Embryonic facial prominence (tissue), 1 donor: ENCODE measurements at regions not wholly inside any gene's neighbourhood (a gene's known extent, or its start where the extent isn't known, plus 50 kb on each side); places are given as distances from the start of the nearest gene placed in this dataset.

Source experiments
- DNase-seq: peaks from one replicate; pipeline ENCODE4 v3.0.0-alpha.2; 2016; ENCODE audit errors: extremely low spot score

DNA sequence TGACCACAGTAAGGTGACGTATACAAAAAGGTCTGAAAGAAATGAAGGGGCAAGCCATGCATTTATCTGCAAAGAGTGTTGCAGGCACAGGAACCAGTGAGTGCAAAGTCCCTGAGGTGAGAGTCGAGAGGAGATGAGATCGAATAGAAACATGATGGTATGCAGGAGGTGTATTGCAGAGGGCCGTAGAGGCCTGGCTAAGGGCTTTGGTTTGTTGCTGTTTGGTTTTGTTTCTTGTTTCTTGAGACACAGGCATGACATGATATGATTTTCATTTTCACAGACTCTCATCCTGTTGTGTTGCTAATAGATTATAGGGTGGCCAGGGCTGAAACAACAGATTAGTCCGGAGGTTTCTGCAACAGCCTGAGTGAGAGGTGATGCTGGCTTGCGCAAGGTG, 80.4 kb downstream of the HSPH1 start:
- no peak for DNase-seq

DNA sequence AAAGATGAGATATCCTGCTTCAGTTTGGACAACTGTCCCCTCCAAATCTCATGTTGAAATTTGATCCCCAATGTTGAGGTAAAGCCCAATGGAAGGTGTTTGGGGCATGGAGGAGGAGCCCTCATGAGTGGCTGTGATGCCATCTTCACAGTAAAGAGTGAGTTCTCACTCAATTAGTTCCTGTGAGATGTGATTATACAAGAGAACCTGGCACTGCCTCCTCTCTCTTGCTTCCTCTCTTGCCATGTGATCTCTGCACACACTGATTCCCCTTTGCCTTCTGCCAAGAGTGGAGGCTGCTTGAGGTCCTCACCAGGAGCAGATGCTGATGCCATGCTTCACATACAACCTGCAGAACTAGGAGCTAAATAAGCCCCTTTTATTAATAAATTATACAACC, 86.9 kb downstream of the HSPH1 start:
- DNase-seq = no peak

DNA sequence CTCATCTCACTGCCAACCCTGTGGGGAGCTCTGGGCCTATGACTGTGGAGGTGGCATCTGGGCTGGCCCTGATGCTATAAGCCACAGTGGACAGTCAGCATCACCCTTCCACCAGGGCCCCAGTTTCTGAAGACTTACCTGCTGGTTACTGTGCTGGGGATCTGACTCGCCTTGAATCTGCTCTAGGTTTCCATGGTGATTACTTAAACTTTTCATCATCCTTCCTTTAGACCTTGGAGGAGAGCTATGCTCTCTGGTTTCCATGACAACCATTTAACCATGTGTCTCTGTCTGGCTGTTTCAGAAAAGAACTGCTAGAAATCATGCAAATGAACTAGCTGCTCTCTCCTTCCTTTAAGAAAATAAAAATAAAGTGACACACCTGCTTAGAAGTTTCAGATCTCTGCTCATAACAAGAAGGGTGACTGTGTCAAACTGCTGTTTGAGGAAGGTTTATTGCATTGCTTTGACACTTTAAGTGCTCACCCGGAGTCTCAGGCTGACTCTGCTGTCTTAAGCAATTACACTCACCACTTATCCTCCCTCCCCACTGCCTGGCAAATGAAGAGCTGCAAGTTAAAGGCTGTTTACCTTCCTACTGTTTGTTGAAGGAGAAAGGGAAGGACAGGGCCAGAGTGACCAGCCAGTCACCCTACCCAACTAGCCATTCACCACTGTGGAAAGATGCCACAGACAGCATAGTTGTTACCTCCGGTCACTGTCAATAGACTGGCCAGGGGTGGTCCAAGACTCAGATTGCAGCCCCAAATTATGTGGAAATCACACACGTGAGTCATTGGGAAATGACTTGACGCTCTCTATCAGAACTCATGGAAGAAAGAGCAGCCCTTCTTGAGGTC, 87.6 kb downstream of the HSPH1 start:
- DNase-seq = no peak

DNA sequence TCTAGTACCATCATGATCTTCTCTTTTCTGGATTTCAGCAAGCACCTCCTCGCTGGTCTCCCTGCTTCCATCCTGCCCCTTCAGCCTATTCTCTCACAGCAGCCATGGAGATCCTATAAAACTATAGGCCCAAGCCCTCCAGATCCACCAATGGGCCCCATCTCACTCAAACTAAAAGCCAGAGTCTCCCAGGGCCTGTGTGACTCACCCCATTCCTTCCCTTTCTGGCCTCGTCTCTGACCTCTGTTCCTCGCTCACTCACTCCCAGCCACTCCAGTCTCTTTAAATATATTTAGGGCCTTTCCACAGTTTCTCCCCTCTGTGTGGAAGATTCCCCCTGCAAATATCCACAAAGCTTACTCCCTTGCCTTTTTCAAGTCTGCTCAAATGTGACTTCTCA, 89.7 kb downstream of the HSPH1 start:
- DNase-seq = no peak

DNA sequence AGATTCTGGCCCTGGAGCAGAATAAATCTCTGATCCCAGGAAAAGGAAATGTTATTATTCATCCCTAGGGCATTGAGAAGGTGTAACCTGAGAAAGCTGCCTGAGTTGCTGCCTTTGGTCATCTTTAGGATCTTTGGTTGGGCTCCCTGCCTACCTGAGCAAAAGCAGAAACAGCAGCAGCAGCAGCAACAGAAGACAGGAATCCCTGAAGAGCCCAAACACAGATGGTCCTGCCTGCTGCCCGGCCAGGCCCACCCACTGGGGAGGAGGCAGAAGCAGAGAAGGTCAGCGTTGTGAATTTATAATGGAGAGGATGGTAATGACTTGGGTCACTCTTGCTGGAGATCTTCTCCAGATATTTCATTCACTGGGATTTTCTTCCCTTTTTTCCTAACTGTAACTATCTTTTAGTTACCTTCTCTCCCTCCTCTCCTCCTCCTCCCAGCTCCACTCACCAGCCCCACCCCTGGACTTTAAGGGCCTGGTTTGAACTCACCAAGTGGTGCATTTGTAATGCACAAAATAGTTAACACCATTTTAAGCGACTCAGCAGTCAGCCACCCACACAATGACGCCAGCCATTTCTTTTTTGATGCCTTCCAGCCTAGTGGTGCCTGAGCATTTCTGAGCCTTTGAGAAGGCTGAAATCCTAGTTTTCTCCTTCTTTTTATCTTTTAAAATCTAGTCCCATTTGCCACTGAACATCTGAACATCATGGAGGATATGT, 91.7 kb downstream of the HSPH1 start:
- no peak for DNase-seq

DNA sequence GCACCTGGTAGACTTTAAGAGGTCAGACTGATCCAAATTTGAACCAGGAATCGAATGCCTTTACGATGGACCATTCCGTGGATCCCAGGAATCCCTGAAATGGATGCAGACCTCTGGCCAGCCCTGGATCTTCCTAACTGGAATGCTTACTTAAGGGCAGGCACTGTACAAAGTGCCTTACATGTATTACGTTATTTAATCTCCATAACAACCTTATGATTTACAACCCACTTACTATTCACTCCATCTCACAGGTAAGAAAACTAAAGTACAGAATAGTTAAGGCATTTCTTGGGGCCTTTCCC, 93.6 kb downstream of the HSPH1 start:
- DNase-seq = no peak

DNA sequence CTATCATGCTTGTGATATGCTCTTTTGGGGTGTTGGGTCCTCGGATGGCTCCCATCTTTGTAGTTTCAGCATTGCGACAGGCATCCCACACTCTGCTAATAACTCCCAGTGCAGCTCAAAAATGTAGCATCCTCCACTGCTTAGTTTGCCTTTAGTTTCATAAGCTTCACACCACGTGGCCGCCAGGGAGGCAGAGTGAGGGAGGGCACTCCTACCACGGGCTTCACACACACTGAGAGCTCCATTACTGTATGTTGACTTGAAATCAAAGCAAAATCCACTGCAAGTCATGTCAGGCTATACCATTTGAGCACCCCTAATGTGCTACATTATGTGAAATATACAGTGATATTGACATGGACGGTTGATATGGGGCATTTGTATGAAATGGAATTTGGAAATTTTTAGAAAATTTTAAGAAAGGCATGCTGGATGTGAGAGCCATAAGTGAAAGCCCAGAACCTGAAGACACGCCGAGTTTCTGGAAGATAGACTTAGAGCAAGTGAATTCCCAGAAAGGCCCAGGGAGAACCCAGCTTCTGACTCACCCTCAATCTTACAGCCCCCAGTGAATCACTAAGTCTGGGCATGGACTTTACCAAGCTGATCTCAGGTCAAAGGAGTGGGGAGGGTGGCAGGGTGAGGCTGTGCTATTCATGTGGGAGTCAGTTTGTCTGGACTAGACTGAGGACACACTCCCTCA, 94.1 kb downstream of the HSPH1 start:
- DNase-seq = no peak

DNA sequence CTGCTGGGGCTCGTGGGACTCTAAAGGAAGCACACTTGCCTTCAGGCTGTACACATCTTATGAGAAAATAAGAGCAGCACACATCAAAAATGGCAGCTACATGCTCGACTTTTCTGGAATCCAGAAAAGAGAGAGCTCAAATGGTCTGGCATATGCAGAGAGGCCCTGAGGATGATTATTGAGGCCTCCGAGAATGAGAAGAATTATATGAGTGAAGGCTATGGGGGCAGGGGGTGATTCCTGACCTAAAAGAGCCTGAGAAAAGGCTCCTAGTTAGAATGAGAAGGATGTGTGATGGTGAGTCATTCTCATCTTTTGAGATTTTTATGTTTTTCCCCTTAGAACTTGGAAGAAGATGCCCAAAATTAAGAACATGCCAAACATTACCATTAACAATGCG, 97.1 kb downstream of the HSPH1 start:
- no peak for DNase-seq

DNA sequence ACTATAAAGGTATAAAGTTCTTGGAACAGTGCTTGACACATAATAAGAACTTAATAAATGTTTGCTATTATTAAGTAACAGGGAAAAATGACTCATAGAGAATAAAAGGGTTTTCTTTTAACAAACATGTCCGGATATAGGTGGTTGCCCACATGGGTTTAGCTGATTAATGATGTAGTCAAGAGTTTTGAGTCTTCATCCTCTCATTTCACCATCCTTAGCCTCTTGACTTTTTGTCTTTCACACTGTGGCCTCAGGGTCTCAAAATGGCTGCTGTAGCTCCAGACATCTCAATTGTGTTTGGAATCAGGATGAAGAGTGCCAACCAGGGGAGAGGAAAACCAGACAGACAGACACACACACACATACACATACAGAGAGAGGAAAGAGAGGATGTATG, 97.9 kb downstream of the HSPH1 start:
- no peak for DNase-seq

DNA sequence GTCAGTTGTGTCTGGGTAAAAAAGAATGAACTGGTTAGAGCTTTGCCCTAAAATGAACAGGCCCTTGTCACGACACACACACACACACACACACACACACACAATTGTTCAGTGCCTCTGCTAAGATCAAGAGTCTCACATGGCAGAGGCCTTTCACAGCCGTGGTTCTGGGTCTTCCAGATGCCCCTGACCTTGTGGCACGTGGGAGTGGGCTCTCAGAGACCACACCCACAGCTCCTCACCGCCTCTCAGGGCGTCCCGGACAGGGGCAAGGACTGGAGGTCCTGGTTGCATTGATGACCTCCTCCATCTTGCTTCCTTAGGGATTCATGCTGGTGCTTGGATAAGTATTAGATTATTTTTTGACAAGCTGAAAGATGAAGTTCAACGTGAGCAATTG, 101.0 kb downstream of the HSPH1 start:
- no peak for DNase-seq

DNA sequence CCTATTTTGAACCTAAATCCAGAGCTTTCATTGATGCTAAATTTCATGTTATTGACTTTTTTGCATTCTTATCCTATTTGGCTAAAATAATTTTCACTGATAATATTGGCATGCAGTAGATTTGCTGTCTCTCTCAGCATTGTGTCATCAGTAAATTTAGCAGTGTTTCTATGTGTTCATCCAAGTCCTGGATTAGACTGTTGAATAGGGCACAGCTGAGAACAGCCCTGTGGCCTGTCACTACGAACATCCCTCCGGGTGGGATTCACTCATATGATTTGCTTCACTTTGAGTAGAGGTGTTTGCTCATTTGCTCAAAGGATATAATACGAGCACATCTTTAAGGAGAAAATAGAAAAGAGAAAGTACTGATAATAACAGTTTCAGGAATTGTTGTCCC, 101.5 kb downstream of the HSPH1 start:
- DNase-seq = no peak

DNA sequence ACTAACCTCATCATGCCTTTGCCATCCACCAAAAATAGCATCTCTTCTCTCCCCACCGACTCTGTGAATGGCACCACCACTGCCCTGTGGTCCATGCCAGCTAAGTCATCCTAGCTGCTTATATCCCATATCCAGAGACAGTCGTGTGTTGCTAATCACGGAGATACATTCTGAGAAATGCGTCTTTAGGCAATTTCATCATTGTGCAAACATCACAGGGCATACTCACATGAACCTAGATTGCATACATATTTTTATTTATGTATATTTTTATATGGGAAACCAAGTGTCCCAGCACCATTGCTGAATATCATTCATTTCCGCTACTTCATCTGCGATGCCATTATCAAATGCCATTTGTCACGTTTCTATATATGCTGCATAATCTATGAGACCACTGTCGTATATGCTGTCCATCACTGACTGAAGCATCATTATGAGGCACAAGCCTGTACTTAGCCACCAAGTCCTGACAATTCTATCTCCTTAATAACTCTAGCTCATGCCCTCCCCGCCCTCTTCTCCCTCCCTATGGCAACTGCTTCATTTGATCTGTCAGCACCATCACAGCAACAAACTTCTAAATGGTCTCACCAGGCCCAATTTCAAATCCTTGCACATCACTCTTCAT, 104.2 kb downstream of the HSPH1 start:
- DNase-seq = no peak

DNA sequence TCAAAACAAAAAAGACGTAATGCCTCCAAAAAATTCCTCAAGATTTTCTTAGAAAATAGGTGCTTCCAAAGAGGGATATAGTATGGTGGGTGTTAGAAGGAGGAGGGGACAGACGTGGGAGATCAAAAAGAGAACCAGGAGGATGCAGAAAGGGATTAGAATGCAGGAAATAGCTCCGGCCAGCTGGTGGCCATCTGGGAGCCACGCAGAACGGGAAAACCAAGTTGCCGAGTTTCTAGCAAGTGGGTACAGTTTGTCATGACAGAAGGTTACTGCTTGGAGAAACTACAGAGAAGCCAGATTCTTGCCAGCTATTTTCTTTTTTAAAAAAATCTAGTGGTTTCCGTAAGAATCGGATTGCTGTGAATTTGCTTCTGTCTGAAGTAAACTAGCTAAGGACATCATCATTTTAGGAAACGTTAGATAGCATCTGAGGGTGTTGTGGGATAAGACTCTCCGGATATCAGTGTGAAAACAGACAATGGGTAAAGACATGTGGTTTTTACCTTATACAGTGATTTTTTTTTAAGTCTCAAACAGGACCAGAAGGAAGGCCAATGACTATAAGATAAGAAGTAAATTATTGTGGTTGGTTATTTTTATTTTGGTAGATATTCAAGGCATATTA, 104.9 kb downstream of the HSPH1 start:
- no peak for DNase-seq

DNA sequence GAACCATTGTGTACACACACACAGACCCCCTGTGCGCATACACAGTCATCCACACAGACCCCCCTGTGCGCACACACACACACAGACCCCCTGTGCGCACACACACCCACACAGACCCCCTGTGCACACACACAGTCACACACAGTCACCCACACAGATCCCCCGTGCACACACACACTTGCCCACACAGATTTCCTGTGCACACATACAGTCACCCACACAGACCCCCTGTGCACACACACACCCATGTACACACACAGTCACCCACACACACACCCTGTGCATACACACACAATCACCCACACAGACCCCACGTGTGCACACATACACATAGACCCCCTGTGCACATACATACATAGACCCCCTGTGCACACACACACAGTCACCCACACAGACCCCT, 106.1 kb downstream of the HSPH1 start:
- DNase-seq = no peak

DNA sequence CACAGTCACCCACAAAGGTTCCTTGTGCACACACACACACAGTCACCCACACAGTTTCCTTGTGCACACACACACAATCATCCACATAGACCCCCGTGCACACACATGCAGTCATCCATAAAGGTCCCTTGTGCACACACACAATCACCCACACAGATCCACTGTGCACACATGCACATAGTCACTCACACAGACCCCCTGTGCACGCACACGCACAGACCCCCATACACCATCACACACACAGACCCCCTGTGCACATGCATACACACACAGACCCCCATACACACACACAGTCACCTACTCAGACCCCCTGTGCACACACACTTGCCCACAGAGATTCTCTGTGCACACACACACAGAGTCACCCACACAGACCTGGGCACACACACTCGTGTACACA, 107.1 kb downstream of the HSPH1 start:
- DNase-seq = no peak

DNA sequence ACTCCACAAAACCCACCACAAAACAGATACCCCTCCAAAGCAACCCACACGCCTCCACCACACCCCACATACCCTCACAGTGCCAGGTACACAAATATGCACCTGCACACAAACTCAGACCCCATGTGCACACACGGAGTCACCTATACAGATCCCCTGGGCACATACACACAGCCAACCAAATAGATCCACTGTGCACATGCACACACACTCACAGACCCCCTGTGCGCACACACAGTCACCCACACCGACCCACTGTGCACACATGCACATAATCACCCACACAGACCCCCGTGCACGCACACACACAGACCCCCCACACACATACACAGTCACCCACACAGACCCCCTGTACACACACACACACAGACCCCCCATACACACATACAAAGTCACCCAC, 107.8 kb downstream of the HSPH1 start:
- DNase-seq = no peak

DNA sequence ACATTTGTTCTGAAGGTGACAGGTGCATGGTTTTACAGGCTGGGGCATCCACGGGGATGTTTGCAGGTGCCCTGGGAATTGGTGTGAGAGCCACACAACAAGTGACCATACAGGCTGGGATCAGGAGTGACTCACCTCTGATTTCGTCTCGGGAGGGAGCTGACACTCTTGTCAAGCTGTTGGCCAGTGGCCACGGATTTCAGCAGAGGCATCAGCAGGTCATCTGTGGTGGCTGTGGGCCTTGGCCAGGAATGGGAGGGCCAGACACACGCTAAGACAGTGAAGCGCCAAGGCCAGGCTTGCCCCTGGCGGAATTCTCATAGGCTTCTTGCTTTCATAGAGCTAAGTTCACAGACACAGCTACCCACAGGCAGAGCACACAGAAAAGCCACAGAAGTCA, 108.6 kb downstream of the HSPH1 start:
- DNase-seq = no peak

DNA sequence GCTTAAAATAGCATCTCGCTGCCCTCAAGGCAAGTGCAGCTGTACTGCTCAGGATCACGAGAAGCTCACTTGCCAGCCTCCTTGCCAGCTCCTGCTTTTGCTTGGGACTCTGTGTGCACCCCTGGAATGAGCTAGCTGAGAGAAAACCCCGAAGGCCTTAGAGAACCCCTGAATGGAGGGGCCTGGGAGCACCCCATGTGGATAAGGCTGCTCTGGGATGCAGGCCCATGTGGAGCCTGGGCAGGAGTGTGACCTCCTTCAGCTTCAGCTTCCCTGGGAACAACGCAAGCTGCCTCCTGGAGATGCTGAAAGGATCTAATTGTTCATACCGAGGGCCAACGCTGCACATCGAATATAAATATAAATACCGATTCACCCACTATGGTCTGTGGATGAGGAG, 109.2 kb downstream of the HSPH1 start:
- no peak for DNase-seq

DNA sequence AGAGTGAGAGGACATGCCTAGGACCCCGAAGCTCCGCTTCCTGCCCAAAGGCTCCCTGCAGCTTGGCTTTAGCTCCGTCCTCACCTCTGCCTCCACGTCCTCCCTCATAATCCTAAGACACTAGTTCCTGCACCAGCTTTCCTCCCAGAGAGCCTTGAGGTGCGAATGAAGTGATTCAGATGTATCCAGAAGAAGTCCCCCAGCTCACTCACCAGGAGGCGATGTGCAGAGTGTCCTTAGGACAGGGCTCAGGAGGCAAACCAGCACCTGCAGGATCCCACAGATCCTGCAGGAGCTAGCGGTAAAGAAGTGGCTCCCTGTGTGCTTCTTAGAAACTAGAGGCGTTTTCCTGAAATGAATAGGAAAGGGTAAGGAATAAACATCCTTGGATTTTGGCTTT, 109.7 kb downstream of the HSPH1 start:
- DNase-seq = no peak

DNA sequence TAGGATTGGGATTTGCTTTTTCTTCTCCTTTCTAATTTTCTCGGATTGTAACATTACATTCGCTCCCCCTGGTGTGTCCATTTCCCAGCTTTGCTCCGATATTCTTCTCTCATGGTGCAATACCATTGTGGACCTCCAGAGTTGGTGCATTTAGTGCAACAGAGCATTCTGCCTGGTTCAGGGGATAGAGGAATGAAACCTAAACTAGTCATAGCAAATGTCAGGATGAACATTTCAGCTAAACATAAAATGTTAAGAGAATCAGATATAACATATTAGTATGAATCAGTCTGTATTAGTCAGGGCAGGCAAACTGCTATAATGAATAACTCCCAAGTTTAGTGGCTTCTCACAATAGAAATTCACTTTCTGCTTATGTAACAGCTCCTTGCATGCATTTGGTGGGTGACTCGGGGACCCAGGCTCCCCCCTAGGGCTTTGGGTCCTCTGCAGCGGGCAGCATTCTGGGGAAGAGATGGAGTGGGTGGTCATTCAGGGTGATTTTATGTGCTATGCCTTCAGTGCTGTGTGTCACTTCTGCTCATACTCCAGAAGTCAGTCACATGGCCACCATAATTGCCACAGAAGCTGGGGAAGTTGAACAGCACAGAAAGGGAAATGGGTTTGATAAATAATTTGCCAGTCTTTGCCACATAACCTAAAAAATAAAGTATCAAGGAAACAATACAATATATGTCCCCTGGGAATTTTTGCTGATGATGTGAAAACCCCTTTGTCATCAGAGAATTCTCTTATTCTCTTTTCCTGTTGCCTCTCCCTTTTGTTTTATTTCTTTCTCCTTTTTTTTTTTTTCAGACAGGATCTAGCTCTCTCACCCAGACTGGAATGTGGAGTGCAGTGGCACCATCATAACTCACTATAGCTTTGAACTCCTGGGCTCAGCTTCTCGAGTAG, 111.0 kb downstream of the HSPH1 start:
- DNase-seq = no peak

DNA sequence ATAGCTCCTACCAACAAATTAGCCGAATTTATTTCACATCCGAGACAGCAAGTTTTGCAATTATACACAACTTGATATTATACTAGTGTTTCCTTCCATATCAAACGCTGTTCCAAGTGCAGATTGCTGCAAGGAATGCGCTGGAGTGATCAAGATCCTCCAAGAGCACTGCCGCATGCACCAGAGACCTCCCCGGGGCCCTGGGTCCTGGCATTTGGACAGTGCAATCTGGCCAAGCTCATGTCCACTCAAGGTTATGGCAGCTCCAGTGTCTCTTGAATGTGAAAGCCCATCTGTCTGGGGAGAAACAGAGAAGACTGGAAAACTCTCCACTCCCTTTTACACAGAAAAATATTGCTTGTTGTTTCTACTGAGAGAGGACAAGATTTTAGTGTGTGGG, 111.9 kb downstream of the HSPH1 start:
- DNase-seq = no peak
